PC-3 (cell line): ENCODE measurements at regions not wholly inside any gene's neighbourhood (a gene's known extent, or its start where the extent isn't known, plus 50 kb on each side); places are given as distances from the start of the nearest gene placed in this dataset.
"Not testable (repeated sequence)": the region's sequence is repeated elsewhere in the genome, so short reads cannot be mapped to it uniquely, and the experiment has no call there.

Experiments
- ATAC-seq: fragments of 200-7000 bp; cut with Tn5 transposase; 2 replicates; pipeline ENCODE4 v1.9.1; 2020; ENCODE audit warnings: mild to moderate bottlenecking, moderate library complexity
- BruUV-seq: library from RNA; stranded (reverse); fragments of 400-500 nt; replicated peaks from 2 replicates; lab custom pipeline; 2021; lab: Mats Ljungman, UMichigan
- CTCF ChIA-PET: fragments of 300-600 bp; sonication (Branson Sonifier 250); formaldehyde crosslinking; loops from one replicate; lab custom pipeline; 2022; ENCODE audit warnings: antibody characterized with exemption; lab: Charles Lee
- POLR2A ChIA-PET: fragments of 300-600 bp; sonication (Branson Sonifier 250); formaldehyde crosslinking; loops from one replicate; lab custom pipeline; 2022; ENCODE audit warnings: antibody characterized with exemption; ENCODE audit not compliant: unreplicated experiment; lab: Charles Lee
- DNase-seq: peaks from one replicate; pipeline ENCODE4 v3.0.0-alpha.2; 2015
- H2AFZ ChIP-seq: fragments of 300-600 bp; sonication (generic); 2 replicates; pipeline ENCODE4 v1.6.0; 2016; ENCODE audit warnings: antibody characterized with exemption, low read length
- H3F3A ChIP-seq: fragments of 300-600 bp; sonication (generic); one replicate; pipeline ENCODE4 v1.6.0; 2017; ENCODE audit warnings: antibody characterized with exemption, low read length, control low read depth, mild to moderate bottlenecking; ENCODE audit not compliant: unreplicated experiment
- H3K27ac ChIP-seq: fragments of 300-600 bp; sonication (generic); 2 replicates; pipeline ENCODE4 v1.5.1; 2016; ENCODE audit warnings: mild to moderate bottlenecking, low read length
- H3K27me3 ChIP-seq: fragments of 300-600 bp; sonication (generic); 2 replicates; pipeline ENCODE4 v1.6.1; 2016; ENCODE audit warnings: low read length, mixed read lengths
- H3K36me3 ChIP-seq: fragments of 300-600 bp; sonication (generic); 2 replicates; pipeline ENCODE4 v1.6.1; 2016; ENCODE audit warnings: low read depth, mixed run types, low read length, mixed read lengths
- H3K4me1 ChIP-seq: fragments of 300-600 bp; sonication (generic); 2 replicates; pipeline ENCODE4 v1.5.1; 2016; ENCODE audit warnings: low read length; ENCODE audit not compliant: insufficient read depth
- H3K4me2 ChIP-seq: fragments of 300-600 bp; sonication (generic); 2 replicates; pipeline ENCODE4 v1.6.0; 2016; ENCODE audit warnings: low read length
- H3K4me3 ChIP-seq: fragments of 300-600 bp; sonication (generic); 2 replicates; pipeline ENCODE4 v1.5.1; 2016; ENCODE audit warnings: mild to moderate bottlenecking, low read length, mixed read lengths
- H3K79me2 ChIP-seq: fragments of 300-600 bp; sonication (generic); 2 replicates; pipeline ENCODE4 v1.6.1; 2017; ENCODE audit warnings: low read length, mixed read lengths
- H3K9ac ChIP-seq: fragments of 300-600 bp; sonication (generic); 2 replicates; pipeline ENCODE4 v1.6.0; 2016; ENCODE audit warnings: mild to moderate bottlenecking, low read length
- H3K9me2 ChIP-seq: fragments of 300-600 bp; sonication (generic); replicated peaks from 2 replicates; pipeline ENCODE4 v1.6.1; 2016; ENCODE audit warnings: mixed run types, low read length, mixed read lengths
- H3K9me3 ChIP-seq: fragments of 300-600 bp; sonication (generic); 2 replicates; pipeline ENCODE4 v1.6.1; 2016; ENCODE audit warnings: low read length, mixed read lengths
- H4K20me1 ChIP-seq: fragments of 300-600 bp; sonication (generic); 2 replicates; pipeline ENCODE4 v1.6.1; 2016; ENCODE audit warnings: low read length, mixed read lengths
- EZH2 ChIP-seq: fragments of 300-600 bp; sonication (generic); IDR thresholded peaks from one replicate; pipeline ENCODE4 v1.6.1; 2017; ENCODE audit warnings: antibody characterized with exemption, mild to moderate bottlenecking, low read length; ENCODE audit not compliant: unreplicated experiment
- EZH2phosphoT487 ChIP-seq: fragments of 300-600 bp; sonication (generic); IDR thresholded peaks from 2 replicates; pipeline ENCODE4 v1.6.1; 2018; ENCODE audit warnings: mild to moderate bottlenecking, antibody characterized with exemption, low read length, borderline replicate concordance
- intact Hi-C: fragments of 100-400 bp; cut with micrococcal nuclease; formaldehyde crosslinking; loops from 2 replicates; pipeline ENCODE4 v1.9.0; 2023
- TF ChIP-seq, protein P1 (sequence below): fragments of 300-600 bp; sonication (generic); conservative IDR thresholded peaks from 2 replicates; pipeline ENCODE4 v1.5.1; 2017; ENCODE audit warnings: antibody characterized with exemption, low read depth, mild to moderate bottlenecking, low read length

DNA sequence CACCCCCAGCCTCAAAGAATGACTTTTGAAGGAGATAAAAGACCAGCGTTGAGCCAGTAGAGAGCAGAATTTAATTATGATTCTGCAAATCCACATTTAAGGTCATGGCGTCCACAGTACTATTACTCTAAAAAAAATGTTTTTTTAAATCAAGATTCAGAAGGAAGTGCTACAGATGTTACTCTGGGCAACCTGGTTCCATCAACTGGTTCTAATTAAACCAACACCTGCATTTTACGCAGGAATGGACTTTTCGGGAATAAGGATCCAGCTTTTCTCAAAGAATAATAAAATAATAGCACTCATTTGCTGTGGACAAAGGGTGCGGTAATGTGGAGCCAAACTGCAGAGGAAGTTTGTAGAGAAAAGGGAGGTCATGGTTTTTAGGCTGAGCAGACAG, 62.9 kb upstream of the IPO5 start:
- ChIA-PET CTCF (no interaction called here), POLR2A (no interaction called here)
- Histone ChIP-seq H3F3A (no peaks in the 10 kb centered on the region), H3K9ac (no peak overlapping the region), H3K36me3 (no peaks in the 10 kb centered on the region), H3K9me3 (no peaks in the 10 kb centered on the region), H3K9me2 (no peaks in the 10 kb centered on the region), H4K20me1 (no peaks in the 10 kb centered on the region), H3K4me3 (no peak overlapping the region), H3K79me2 (no peaks in the 10 kb centered on the region), H3K27me3 (no peaks in the 10 kb centered on the region), H2AFZ (no peak overlapping the region), H3K4me2 (no peak overlapping the region), H3K4me1 (no peaks in the 10 kb centered on the region), H3K27ac (no peak overlapping the region)
- ATAC-seq (no peak), DNase-seq (no peak)
- TF ChIP-seq EZH2, result no peak
- TF ChIP-seq EZH2phosphoT487, result no peak
- TF ChIP-seq, protein P1, sequence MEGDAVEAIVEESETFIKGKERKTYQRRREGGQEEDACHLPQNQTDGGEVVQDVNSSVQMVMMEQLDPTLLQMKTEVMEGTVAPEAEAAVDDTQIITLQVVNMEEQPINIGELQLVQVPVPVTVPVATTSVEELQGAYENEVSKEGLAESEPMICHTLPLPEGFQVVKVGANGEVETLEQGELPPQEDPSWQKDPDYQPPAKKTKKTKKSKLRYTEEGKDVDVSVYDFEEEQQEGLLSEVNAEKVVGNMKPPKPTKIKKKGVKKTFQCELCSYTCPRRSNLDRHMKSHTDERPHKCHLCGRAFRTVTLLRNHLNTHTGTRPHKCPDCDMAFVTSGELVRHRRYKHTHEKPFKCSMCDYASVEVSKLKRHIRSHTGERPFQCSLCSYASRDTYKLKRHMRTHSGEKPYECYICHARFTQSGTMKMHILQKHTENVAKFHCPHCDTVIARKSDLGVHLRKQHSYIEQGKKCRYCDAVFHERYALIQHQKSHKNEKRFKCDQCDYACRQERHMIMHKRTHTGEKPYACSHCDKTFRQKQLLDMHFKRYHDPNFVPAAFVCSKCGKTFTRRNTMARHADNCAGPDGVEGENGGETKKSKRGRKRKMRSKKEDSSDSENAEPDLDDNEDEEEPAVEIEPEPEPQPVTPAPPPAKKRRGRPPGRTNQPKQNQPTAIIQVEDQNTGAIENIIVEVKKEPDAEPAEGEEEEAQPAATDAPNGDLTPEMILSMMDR, result no peak
- BruUV-seq, result no TSS peak
- intact Hi-C loops, result no loop called here

GRCh38 chr13:97891964-97892363, 61.5 kb upstream of the IPO5 start:
- BruUV-seq, H3K4me1 ChIP-seq, CTCF ChIA-PET, ATAC-seq, DNase-seq, H3K4me3 ChIP-seq, H3F3A ChIP-seq, H3K36me3 ChIP-seq, H3K9me3 ChIP-seq, POLR2A ChIA-PET, H3K9me2 ChIP-seq, H3K79me2 ChIP-seq, intact Hi-C loops, H3K9ac ChIP-seq, H4K20me1 ChIP-seq, H3K4me2 ChIP-seq, H2AFZ ChIP-seq, H3K27ac ChIP-seq, H3K27me3 ChIP-seq: not testable (repeated sequence)

DNA sequence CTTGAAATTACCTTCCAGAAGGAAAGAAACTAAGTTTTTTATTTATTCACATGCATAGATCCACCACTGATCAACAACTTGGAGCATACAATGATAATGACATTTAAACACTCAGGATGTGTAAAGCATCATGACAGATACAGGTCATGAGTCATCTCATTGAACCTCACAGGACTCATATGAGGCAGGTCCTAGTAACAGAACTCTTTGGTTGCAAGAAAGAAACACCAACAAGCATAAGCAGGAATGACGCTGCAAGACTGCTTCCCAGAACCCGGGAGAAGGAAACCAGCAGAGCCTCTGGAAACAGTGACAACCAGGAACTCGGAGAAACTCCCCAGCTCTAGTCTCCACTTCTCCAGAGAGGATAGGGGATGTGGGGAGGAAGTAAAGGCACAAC, 60.8 kb upstream of the IPO5 start:
- Histone ChIP-seq H3K27me3 (no peaks in the 10 kb centered on the region), H3K9me3 (no peaks in the 10 kb centered on the region), H3F3A (no peaks in the 10 kb centered on the region), H4K20me1 (no peaks in the 10 kb centered on the region), H3K4me2 (no peak overlapping the region), H3K9ac (no peak overlapping the region), H3K79me2 (no peaks in the 10 kb centered on the region), H3K4me3 (no peak overlapping the region), H3K36me3 (no peaks in the 10 kb centered on the region), H3K9me2 (no peaks in the 10 kb centered on the region), H3K27ac (no peak overlapping the region), H3K4me1 (no peaks in the 10 kb centered on the region), H2AFZ (peak overlapping the region; percentile 48; the same call in 1 of the 2 replicates)
- ChIA-PET POLR2A (no interaction called here), CTCF (no interaction called here)
- BruUV-seq, result no TSS peak
- TF ChIP-seq EZH2, result no peak
- TF ChIP-seq, protein P1, result no peak
- no peak for TF ChIP-seq EZH2phosphoT487
- intact Hi-C loops, result no loop called here
- ATAC-seq (peak; percentile 56), DNase-seq (peak; percentile 41)
